NCI-H1105 (cell line): ENCODE measurements at regions not wholly inside any gene's neighbourhood (a gene's known extent, or its start where the extent isn't known, plus 50 kb on each side); places are given as distances from the start of the nearest gene placed in this dataset.

Experiments used
- DNase-seq: peaks from one replicate; lab custom pipeline; 2025; lab: John Stamatoyannopoulos, UW

- no peak for DNase-seq
Measured at GRCh38 chr4:124321364-124321763, 391.2 kb downstream of the ANKRD50 start.

DNA sequence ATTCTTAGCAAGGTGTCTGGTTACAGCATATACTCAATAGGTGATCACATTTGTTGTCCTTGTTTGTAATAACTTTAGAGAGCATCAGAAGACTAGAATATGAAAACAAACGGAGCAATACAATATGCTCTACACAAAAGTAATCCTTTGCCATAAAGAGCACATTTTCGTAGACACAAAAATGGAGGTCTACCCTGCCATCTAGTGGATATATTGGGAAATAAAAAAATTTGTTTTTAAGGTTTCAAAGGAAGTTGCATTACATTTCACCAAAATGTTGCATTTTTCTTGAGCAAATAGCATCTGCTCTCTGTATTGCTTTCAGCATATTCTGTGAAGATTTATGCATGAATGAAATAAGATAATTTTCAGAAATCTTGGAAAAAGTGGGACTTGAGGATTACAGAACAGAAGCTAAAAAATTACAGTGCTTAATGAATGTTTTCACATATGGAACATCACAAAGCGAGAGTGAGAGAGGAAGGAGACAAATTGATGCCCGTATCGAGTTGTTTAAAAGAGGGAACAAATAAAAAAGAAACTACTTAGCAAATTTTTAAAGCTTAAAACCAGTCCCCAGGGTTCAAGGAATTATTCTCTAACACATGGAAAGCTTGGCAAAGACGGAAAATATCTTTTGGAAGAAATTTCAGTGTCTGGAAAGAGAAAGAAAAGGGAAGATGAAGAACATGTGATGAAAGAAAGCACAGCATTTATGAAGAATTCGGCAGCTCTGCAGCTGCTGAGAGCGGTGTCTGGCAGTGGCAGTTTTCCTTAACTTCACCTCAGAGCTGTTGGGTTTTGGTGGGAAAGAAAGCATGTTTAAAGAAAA, 390.1 kb downstream of the ANKRD50 start:
- DNase-seq, result no peak

DNA sequence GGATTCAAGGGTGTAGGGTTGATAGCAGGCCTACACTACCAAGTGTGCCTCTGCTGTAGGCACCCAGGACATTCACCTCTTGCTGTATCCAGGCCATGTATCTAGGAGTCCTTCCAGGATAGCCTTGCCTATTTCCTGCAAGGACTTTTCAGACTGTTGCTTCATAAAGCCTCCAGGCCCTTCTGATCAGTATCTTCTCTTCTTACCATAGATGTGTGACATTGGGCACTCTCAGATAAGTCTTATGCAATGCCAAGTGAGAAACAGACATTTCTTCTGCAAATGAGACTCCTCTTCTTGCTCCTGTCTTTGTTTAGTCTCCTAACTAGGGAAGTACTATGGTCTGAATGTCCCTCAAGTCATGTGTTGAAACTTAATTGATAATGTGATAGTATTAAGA, 386.8 kb downstream of the ANKRD50 start:
- DNase-seq, result no peak

GRCh38 chr4:124329134-124329533, 383.4 kb downstream of the ANKRD50 start:
- no peak for DNase-seq

- DNase-seq, result no peak
Measured at GRCh38 chr4:124330045-124330444, 382.5 kb downstream of the ANKRD50 start.

- no peak for DNase-seq
Measured at GRCh38 chr4:124331781-124332180, 380.8 kb downstream of the ANKRD50 start.

DNA sequence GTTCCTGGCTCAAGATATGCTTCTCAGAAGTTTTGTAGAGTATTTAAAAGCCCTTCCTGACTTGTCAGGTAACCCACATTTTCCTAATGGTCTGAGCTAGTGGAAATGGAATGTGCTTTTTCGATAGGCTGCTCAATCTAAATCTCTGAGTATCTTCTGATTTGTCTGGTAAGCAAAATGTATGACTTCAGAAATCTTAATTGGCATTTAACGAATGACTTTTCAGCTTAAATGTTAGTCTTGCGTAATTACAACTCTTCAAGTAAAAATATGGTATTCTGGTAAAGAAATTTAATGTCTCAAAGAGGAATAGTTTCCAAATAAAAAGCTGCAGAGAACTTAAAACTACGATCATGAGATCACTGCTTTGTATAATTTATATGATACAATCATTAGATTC, 379.1 kb downstream of the ANKRD50 start:
- no peak for DNase-seq

DNA sequence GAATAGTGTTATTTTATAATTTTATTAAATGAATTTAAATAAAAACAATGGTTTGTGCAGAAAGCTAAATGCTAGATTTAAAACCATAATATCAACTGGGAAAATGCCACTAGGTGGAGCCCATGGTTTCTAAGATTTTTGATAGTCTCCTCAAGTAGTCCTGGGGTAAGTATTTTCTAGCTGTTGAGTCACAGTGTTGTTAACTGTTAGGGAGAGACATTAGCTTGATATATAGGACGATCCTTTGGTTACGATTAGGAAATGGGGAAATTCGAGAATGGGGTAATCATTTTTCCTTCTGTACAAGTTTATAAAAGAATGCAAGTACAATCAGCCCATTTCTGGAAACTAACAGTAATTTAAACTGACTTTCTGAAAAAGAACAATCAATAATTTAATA, 378.4 kb downstream of the ANKRD50 start:
- peak; percentile 13 for DNase-seq

- DNase-seq, result no peak
Measured at GRCh38 chr4:124337874-124338273, 374.7 kb downstream of the ANKRD50 start.

- DNase-seq, result no peak
Measured at GRCh38 chr4:124343661-124344171, 368.8 kb downstream of the ANKRD50 start.

- DNase-seq, result no peak
Measured at GRCh38 chr4:124372916-124373315, 339.6 kb downstream of the ANKRD50 start.

GRCh38 chr4:124386163-124386562, 326.4 kb downstream of the ANKRD50 start:
- no peak for DNase-seq

GRCh38 chr4:124386648-124387047, 325.9 kb downstream of the ANKRD50 start:
- no peak for DNase-seq

DNA sequence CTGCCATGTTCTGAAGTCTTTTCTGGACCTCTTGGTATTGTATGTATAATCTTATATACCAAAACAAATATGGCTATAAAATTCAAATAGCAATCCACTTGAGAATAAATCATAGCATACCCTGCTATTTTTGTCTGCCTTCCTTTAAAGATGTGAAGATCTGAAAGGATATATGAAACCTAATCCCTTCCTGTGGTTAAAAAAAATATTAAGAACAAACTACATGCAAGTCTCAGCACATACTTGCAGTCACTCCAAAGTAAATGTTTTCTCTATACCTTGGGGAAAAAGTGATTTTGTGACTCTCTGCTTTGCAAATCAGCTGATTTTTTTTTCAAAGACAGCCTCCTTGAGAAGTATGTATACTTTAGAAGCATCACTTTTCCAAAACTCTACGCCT, 322.9 kb downstream of the ANKRD50 start:
- DNase-seq, result no peak

DNA sequence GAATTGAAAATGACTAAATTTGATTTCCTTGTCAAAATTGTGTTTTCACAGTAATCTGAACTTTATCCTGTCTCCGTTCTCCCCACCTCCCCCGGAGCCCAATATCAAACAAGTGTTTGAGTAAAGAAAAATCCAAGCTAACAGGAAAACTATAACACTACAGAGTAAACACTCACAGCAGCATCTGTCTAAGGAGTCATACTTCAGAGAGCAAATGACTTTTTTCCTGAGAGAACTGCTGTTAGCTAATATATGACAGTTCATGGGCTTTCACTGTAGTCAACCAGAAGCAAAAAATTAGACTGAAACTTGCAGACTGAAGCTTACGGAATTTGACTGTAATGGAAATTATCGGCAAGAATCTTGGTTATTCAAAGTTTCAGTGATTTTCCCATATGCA, 321.7 kb downstream of the ANKRD50 start:
- DNase-seq, result no peak

DNA sequence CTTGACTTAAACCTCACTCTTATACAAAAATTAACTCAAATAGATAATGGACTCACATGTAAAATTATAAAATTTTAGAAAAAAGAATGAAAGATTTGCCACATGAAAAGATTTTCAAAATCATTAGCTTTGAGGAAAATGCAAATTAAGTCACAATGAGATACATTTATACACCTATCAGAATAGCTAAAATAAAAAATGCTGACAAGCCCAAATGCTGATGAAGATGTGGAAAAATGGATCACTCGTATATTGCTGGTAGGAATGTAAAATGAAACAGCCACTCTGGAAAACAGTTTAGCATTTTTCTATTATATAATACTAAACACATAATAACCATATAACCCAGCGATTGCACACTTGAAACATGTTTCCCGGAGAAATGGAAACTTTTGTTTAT, 316.2 kb downstream of the ANKRD50 start:
- DNase-seq, result no peak

DNA sequence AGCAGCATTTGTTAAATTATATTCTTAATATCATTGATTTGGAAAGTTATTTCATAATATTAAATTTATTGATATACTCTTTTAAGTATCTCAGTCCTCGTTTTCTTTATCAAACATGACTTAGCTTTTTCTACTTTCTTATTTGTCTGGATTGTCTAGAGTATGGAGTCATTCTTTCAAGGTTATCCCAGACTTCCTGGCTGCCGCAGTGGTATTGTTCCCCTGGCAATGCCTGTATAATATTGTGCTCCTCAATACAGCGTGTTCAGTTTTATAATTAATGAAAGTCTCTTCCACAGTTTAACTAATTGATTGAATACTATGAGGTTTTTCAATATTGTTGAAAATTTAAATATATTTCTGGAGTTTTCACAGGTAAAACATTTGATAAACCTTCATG, 310.9 kb downstream of the ANKRD50 start:
- DNase-seq, result no peak

GRCh38 chr4:124409044-124409443, 303.5 kb downstream of the ANKRD50 start:
- DNase-seq, result no peak

- DNase-seq, result no peak
Measured at GRCh38 chr4:124414276-124415040, 298.1 kb downstream of the ANKRD50 start.

GRCh38 chr4:124415146-124415545, 297.4 kb downstream of the ANKRD50 start:
- DNase-seq, result no peak

DNA sequence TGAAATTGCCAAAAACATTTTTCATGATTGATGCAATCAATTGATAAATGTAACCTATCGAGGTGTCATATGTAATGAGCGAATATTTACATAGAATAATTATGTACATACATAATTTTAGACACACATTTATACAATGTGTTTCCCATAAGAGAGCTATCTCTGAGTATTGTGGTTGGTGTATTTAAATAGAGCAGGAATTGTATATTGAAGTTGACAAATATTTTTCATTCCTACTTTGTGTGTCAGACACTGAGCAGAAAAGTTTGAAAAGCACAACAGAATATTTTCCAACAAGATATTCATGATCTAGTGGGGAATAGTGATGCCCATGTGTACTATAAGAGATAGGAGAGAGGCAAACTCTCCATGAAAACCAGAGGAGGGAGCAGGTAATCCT, 295.2 kb downstream of the ANKRD50 start:
- DNase-seq, result no peak

- DNase-seq, result no peak
Measured at GRCh38 chr4:124420166-124420695, 292.3 kb downstream of the ANKRD50 start.

DNA sequence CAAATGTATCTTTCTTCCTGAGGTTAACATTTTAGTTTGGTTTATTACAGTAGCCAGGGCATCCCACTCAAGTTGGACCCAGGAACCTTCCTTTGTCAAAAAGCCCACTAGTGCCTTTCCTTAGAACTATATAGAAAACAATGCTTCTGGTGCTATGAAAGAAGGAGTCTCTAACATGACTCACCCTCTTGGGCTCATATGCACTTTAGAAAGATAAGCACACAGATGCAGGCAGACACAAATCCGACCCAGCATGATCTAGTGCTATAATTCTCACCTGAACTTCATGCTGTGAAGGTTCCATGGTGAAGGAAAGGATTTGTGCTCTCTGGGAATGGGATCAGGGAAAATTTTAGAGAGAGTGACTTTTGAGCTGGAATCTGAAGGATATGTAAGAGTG, 289.4 kb downstream of the ANKRD50 start:
- no peak for DNase-seq
